ENCODE measurements at regions not wholly inside any gene's neighbourhood (a gene's known extent, or its start where the extent isn't known, plus 50 kb on each side); places are given as distances from the start of the nearest gene placed in this dataset.
"Not testable (repeated sequence)": the region's sequence is repeated elsewhere in the genome, so short reads cannot be mapped to it uniquely, and the experiment has no call there.

DNA sequence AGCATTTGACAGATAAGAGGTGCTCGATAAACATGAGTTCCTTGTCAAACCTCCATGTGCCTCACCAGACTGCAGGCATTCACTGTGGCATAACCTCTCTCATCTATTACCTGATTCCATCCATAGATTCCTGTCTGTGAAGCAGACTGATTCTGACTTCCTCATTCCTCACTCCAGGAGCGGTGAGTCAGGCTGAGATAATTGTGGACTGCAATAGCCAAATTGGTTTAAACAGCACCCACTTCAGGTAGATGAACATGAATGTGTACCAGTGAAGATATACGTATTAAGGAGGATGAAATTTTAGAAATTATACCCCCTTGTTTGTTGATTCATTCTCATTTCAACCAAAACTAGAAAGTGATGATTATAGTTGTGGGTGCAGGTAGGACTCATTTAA lies 391.2 kb downstream of the HINT1 start:
- TF ChIP-seq, protein P1, sequence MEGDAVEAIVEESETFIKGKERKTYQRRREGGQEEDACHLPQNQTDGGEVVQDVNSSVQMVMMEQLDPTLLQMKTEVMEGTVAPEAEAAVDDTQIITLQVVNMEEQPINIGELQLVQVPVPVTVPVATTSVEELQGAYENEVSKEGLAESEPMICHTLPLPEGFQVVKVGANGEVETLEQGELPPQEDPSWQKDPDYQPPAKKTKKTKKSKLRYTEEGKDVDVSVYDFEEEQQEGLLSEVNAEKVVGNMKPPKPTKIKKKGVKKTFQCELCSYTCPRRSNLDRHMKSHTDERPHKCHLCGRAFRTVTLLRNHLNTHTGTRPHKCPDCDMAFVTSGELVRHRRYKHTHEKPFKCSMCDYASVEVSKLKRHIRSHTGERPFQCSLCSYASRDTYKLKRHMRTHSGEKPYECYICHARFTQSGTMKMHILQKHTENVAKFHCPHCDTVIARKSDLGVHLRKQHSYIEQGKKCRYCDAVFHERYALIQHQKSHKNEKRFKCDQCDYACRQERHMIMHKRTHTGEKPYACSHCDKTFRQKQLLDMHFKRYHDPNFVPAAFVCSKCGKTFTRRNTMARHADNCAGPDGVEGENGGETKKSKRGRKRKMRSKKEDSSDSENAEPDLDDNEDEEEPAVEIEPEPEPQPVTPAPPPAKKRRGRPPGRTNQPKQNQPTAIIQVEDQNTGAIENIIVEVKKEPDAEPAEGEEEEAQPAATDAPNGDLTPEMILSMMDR (IDR thresholded peaks at IDR 0.05) = no peak
- DNase-seq = no peak
- Histone ChIP-seq H3K4me3 (no peak overlapping the region), H3K27ac (no peak overlapping the region), H3K4me1 (no peaks in the 10 kb centered on the region), H3K9me3 (no peaks in the 10 kb centered on the region), H3K9ac (ENCODE audit: low read depth in 2 of 2, low read length in 2 of 2) (no peak overlapping the region), H3K36me3 (no peaks in the 10 kb centered on the region), H3K27me3 (no peaks in the 10 kb centered on the region)
- intact Hi-C loops (cut with DNase I) = no loop called here

DNA sequence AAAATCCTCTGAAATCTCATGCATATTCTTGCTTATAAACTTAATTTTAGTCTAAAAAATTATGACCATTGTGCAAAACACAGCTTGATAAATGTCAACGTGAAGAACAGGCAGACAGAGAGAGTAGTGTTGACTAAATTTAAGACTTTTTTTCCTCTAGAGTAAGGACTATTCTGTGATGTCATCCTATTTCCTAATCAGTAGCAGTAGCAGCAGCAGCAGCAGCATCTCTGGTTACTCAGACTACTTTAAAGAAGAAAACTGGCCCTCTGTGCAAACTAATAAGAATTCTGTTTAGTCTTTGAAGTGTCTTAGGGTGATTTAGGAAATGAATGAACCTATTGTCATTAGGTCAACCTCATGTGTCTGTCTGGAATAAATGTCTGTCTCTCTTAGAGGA lies 403.0 kb downstream of the HINT1 start:
- TF ChIP-seq, protein P1 (IDR thresholded peaks at IDR 0.05) = no peak
- Histone ChIP-seq H3K9me3 (no peaks in the 10 kb centered on the region), H3K4me3 (no peak overlapping the region), H3K27me3 (no peaks in the 10 kb centered on the region), H3K4me1 (no peaks in the 10 kb centered on the region), H3K27ac (no peak overlapping the region), H3K36me3 (no peaks in the 10 kb centered on the region), H3K9ac (ENCODE audit: low read depth in 2 of 2, low read length in 2 of 2) (no peak overlapping the region)
- intact Hi-C loops (cut with DNase I) = no loop called here
- DNase-seq = no peak

DNA sequence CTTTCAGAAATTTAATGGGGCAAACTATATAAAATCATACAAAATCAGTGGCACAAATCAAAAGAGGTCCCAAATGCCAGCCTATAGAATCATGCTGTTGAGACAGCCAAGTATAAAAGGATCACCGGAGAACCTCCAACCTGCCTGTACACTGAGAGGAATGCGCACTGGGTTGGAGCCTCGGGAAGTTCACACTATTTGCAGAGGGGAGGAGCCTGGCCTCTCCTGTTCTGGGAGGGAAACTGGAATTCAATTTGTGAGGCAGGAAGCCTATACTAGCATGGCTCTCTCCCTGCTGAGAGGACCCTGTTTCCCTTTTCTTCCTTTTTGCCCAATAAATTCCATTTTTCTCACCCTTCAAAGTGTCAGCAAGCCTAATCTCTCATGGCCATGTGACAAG lies 406.0 kb downstream of the HINT1 start:
- no peaks in the 10 kb centered on the region for H3K9me3 ChIP-seq
- no peak overlapping the region for H3K9ac ChIP-seq (ENCODE audit: low read depth in 2 of 2, low read length in 2 of 2)
- no peaks in the 10 kb centered on the region for H3K4me1 ChIP-seq
- H3K27ac ChIP-seq = no peak overlapping the region
- intact Hi-C loops (cut with DNase I) = no loop called here
- H3K4me3 ChIP-seq = no peak overlapping the region
- no peaks in the 10 kb centered on the region for H3K36me3 ChIP-seq
- DNase-seq = no peak
- H3K27me3 ChIP-seq = no peaks in the 10 kb centered on the region
- TF ChIP-seq, protein P1 (IDR thresholded peaks at IDR 0.05) = no peak

DNA sequence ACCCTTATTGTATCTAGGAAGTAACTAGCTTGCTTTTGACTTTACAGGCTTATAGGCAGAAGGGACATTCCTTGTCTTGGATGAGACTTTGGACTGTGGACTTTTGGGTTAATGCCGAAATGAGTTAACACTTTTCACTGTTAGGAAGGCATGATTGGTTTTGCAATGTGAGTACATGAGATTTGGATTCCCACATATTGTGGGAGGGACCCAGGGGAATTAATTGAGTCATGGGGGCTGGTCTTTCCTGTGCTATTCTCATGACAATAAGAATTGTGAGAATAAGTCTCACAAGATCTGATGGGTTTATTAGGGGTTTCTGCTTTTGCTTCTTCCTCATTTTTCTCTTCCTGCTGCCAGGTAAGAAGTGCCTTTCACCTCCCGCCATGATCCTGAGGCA lies 417.5 kb downstream of the HINT1 start:
- Histone ChIP-seq H3K4me1 (no peaks in the 10 kb centered on the region), H3K4me3 (no peak overlapping the region), H3K9ac (ENCODE audit: low read depth in 2 of 2, low read length in 2 of 2) (no peak overlapping the region), H3K27ac (no peak overlapping the region), H3K9me3 (no peaks in the 10 kb centered on the region), H3K27me3 (no peaks in the 10 kb centered on the region), H3K36me3 (no peaks in the 10 kb centered on the region)
- intact Hi-C loops (cut with DNase I) = no loop called here
- TF ChIP-seq, protein P1 (IDR thresholded peaks at IDR 0.05) = no peak
- no peak for DNase-seq

DNA sequence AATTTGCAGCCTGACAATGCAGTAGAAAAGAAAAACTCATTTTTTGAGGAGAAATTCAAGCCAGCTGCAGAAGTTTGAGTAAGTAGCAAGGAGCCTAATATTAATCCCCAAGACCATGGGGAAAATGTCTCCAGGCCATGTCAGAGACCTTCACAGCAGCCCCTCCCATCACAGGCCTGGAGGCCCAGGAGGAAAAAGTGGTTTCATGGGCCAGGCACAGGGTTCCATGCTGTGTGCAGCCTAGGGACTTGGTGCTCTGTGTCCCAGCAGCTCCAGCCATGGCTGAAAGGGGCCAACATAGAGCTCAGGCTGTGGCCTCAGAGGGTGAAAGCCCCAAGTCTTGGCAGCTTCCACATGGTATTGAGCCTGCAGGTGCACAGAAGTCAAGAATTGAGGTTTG lies 418.4 kb downstream of the HINT1 start:
- H3K4me3 ChIP-seq; H3K4me1 ChIP-seq; intact Hi-C loops (cut with DNase I); H3K36me3 ChIP-seq; H3K9me3 ChIP-seq; H3K9ac ChIP-seq (ENCODE audit: low read depth in 2 of 2, low read length in 2 of 2); DNase-seq; H3K27me3 ChIP-seq; H3K27ac ChIP-seq: not testable (repeated sequence)

DNA sequence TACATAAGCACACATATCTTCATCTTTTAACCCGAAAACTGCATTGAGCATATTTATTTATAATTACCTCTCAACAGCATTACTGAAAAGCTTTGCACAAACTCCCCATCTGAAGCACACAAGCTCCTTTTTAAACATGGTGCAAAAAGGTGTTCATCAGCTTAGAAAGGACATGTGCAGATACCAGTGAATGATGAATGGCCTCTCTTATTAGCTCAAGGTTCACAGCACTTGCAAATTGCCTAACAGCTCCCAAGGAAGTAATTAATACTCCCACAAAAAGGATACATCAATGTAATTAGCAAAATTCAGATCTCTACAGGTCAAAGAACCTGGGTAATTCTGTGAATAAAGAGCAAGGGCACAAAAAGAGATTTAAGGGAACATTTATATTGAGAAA lies 422.0 kb downstream of the HINT1 start:
- H3K4me3 ChIP-seq = no peak overlapping the region
- H3K9ac ChIP-seq (ENCODE audit: low read depth in 2 of 2, low read length in 2 of 2) = no peak overlapping the region
- no peaks in the 10 kb centered on the region for H3K4me1 ChIP-seq
- TF ChIP-seq, protein P1 (IDR thresholded peaks at IDR 0.05) = no peak
- H3K27ac ChIP-seq = no peak overlapping the region
- DNase-seq = no peak
- H3K36me3 ChIP-seq = no peaks in the 10 kb centered on the region
- H3K9me3 ChIP-seq = no peaks in the 10 kb centered on the region
- intact Hi-C loops (cut with DNase I) = no loop called here
- H3K27me3 ChIP-seq = no peaks in the 10 kb centered on the region

All from colonic mucosa (tissue), 4 donors.